Hematopoietic multipotent progenitor cell treated with erythropoietin and hydrocortisone succinate and interleukin-3 and kit ligand, for 15 days (in vitro differentiated cells): ENCODE measurements at regions not wholly inside any gene's neighbourhood (a gene's known extent, or its start where the extent isn't known, plus 50 kb on each side); places are given as distances from the start of the nearest gene placed in this dataset.
"Not testable (repeated sequence)": the region's sequence is repeated elsewhere in the genome, so short reads cannot be mapped to it uniquely, and the experiment has no call there.

Experiments
- DNase-seq: peaks from one replicate; pipeline ENCODE4 v3.0.0-alpha.2; 2015; ENCODE audit warnings: low spot score

- DNase-seq = no peak
Measured at GRCh38 chr1:38667626-38668025, 191.9 kb downstream of the RRAGC start.

GRCh38 chr1:38662126-38662525 lies 197.4 kb downstream of the RRAGC start:
- DNase-seq = no peak

GRCh38 chr1:38658883-38659282 lies 200.7 kb downstream of the RRAGC start:
- DNase-seq = no peak

- no peak for DNase-seq
Measured at GRCh38 chr1:38657873-38658272, 201.7 kb downstream of the RRAGC start.

GRCh38 chr1:38657207-38657840 lies 202.2 kb downstream of the RRAGC start:
- DNase-seq = no peak

- DNase-seq = no peak
Measured at GRCh38 chr1:38656726-38657125, 202.8 kb downstream of the RRAGC start.

- DNase-seq = no peak
Measured at GRCh38 chr1:38652217-38652616, 207.4 kb downstream of the RRAGC start.

GRCh38 chr1:38651669-38652068 lies 207.9 kb downstream of the RRAGC start:
- DNase-seq = no peak

GRCh38 chr1:38648417-38648816 lies 211.2 kb downstream of the RRAGC start:
- DNase-seq = no peak

GRCh38 chr1:38647341-38647740 lies 212.2 kb downstream of the RRAGC start:
- DNase-seq = not testable (repeated sequence)

- no peak for DNase-seq
Measured at GRCh38 chr1:38644092-38644491, 215.5 kb downstream of the RRAGC start.

- DNase-seq = no peak
Measured at GRCh38 chr1:38641661-38642060, 217.9 kb downstream of the RRAGC start.

- no peak for DNase-seq
Measured at GRCh38 chr1:38640371-38640770, 219.2 kb downstream of the RRAGC start.

GRCh38 chr1:38628241-38628640 lies 231.3 kb downstream of the RRAGC start:
- DNase-seq = no peak

GRCh38 chr1:38625939-38626338 lies 233.6 kb downstream of the RRAGC start:
- DNase-seq = no peak

GRCh38 chr1:38624336-38625039 lies 235.1 kb downstream of the RRAGC start:
- no peak for DNase-seq

- DNase-seq = no peak
Measured at GRCh38 chr1:38623529-38623928, 236.0 kb downstream of the RRAGC start.

GRCh38 chr1:38622197-38622596 lies 237.4 kb downstream of the RRAGC start:
- no peak for DNase-seq

- DNase-seq = no peak
Measured at GRCh38 chr1:38616846-38617245, 242.7 kb downstream of the RRAGC start.

- DNase-seq = no peak
Measured at GRCh38 chr1:38615680-38616079, 243.9 kb downstream of the RRAGC start.

- no peak for DNase-seq
Measured at GRCh38 chr1:38614861-38615260, 244.7 kb downstream of the RRAGC start.

- no peak for DNase-seq
Measured at GRCh38 chr1:38613996-38614395, 245.6 kb downstream of the RRAGC start.

- DNase-seq = no peak
Measured at GRCh38 chr1:38612951-38613350, 246.6 kb downstream of the RRAGC start.

- no peak for DNase-seq
Measured at GRCh38 chr1:38611664-38612211, 247.8 kb downstream of the RRAGC start.
